GM12878 (cell line): ENCODE measurements at regions not wholly inside any gene's neighbourhood (a gene's known extent, or its start where the extent isn't known, plus 50 kb on each side); places are given as distances from the start of the nearest gene placed in this dataset.

Experiments used
- ATF3 ChIP-seq: IDR thresholded peaks from 2 replicates; pipeline ENCODE4 v1.6.1; 2011; ENCODE audit warnings: low read depth, mild to moderate bottlenecking, low read length, moderate library complexity, borderline replicate concordance; ENCODE audit errors: extremely low read depth
- BMI1 ChIP-seq: fragments of 450-650 bp; IDR thresholded peaks from 2 replicates; pipeline ENCODE4 v1.6.1; 2016; ENCODE audit warnings: mild to moderate bottlenecking, moderate library complexity, borderline replicate concordance
- CEBPB ChIP-seq, 2 experiments: fragments of 150-350 bp in 1 of 2; IDR thresholded peaks; 2 replicates each; pipeline ENCODE4 v1.6.1; 2012 to 2014; ENCODE audit warnings: low read depth in 2 of 2, low read length in 2 of 2, borderline replicate concordance in 1 of 2, inconsistent platforms in 1 of 2
- CEBPZ ChIP-seq: fragments of 150-350 bp; IDR thresholded peaks from 2 replicates; pipeline ENCODE4 v1.6.1; 2016; ENCODE audit warnings: low read depth, low read length
- E2F4 ChIP-seq: IDR thresholded peaks from 2 replicates; pipeline ENCODE4 v1.6.1; 2012; ENCODE audit warnings: low read depth, low read length, improper control_type of control experiment
- MEF2B ChIP-seq: fragments of 450-650 bp; IDR thresholded peaks from 2 replicates; pipeline ENCODE4 v1.6.1; 2018; ENCODE audit warnings: mild to moderate bottlenecking, moderate library complexity; ENCODE audit not compliant: partially characterized antibody, poor library complexity, severe bottlenecking
- NFXL1 ChIP-seq: fragments of 450-650 bp; IDR thresholded peaks from 2 replicates; pipeline ENCODE4 v1.6.1; 2017; ENCODE audit warnings: antibody characterized with exemption, mild to moderate bottlenecking, borderline replicate concordance
- NFYA ChIP-seq: IDR thresholded peaks from 2 replicates; pipeline ENCODE4 v1.6.1; 2011; ENCODE audit warnings: low read depth, mild to moderate bottlenecking, low read length, improper control_type of control experiment, borderline replicate concordance
- NFYB ChIP-seq: IDR thresholded peaks from 2 replicates; pipeline ENCODE4 v1.6.1; 2011; ENCODE audit warnings: low read depth, mild to moderate bottlenecking, low read length, improper control_type of control experiment, moderate library complexity; ENCODE audit not compliant: insufficient read depth
- POLR2AphosphoS5 ChIP-seq: IDR thresholded peaks from 2 replicates; pipeline ENCODE4 v1.6.1; 2011; ENCODE audit warnings: mild to moderate bottlenecking, low read length, inconsistent platforms
- PRDM15 ChIP-seq: fragments of 450-650 bp; formaldehyde crosslinking; IDR thresholded peaks from 2 replicates; pipeline ENCODE4 v1.4.0; 2020; ENCODE audit warnings: mild to moderate bottlenecking, moderate library complexity
- RAD21 ChIP-seq: IDR thresholded peaks from 2 replicates; pipeline ENCODE4 v1.6.1; 2011; ENCODE audit warnings: mild to moderate bottlenecking, low read depth, low read length, moderate library complexity; ENCODE audit not compliant: insufficient read depth
- RAD51 ChIP-seq: fragments of 450-650 bp; IDR thresholded peaks from 2 replicates; pipeline ENCODE4 v1.6.1; 2016; ENCODE audit warnings: moderate library complexity, mild to moderate bottlenecking, inconsistent platforms
- RELA ChIP-seq: fragments of 450-650 bp; IDR thresholded peaks from 2 replicates; pipeline ENCODE4 v1.8.0; 2014; ENCODE audit warnings: borderline replicate concordance; ENCODE audit not compliant: partially characterized antibody
- SMAD5 ChIP-seq: IDR thresholded peaks from 2 replicates; pipeline ENCODE4 v1.6.1; 2016; ENCODE audit warnings: antibody characterized with exemption, low read depth
- STAT1 ChIP-seq: fragments of 450-650 bp; conservative IDR thresholded peaks from 2 replicates; pipeline ENCODE4 v1.6.1; 2014; ENCODE audit warnings: antibody characterized with exemption, mild to moderate bottlenecking
- TBL1XR1 ChIP-seq: IDR thresholded peaks from 2 replicates; pipeline ENCODE4 v1.6.1; 2012; ENCODE audit warnings: low read depth, low read length, improper control_type of control experiment
- TCF3 ChIP-seq: IDR thresholded peaks from 2 replicates; pipeline ENCODE4 v1.6.1; 2012; ENCODE audit warnings: low read depth, mild to moderate bottlenecking, low read length, borderline replicate concordance; ENCODE audit not compliant: insufficient read depth
- USF2 ChIP-seq: IDR thresholded peaks from 2 replicates; pipeline ENCODE4 v1.6.1; 2011; ENCODE audit warnings: low read depth, low read length, improper control_type of control experiment, borderline replicate concordance
- ZBED1 ChIP-seq: IDR thresholded peaks from 2 replicates; pipeline ENCODE4 v1.6.1; 2016; ENCODE audit warnings: borderline replicate concordance
- ZZZ3 ChIP-seq: IDR thresholded peaks from 2 replicates; pipeline ENCODE4 v1.6.1; 2011; ENCODE audit warnings: low read depth; ENCODE audit not compliant: control insufficient read depth, insufficient read length

- TF ChIP-seq MEF2B (peak; percentile 55), RELA (peak; percentile 87), NFXL1 (no peak), BMI1 (no peak), TCF3 (peak; percentile 74; the same call in 1 of the 2 replicates), PRDM15 (CRISPR knock-in tag) (no peak), E2F4 (no peak), USF2 (peak; percentile 63), CEBPB (IDR thresholded peaks at IDR 0.05; ENCODE audit: borderline replicate concordance in 1 of 2, low read depth in 2 of 2, low read length in 2 of 2) (no peak), TBL1XR1 (no peak), ATF3 (peak; percentile 16; the same call in 1 of the 2 replicates), STAT1 (no peak), ZBED1 (no peak), ZZZ3 (no peak), NFYB (no peak), RAD21 (no peak), POLR2AphosphoS5 (0 out of 2 replicates have a peak, but pooled peaks have one; percentile 22), SMAD5 (no peak), CEBPZ (no peak), RAD51 (peak; percentile 95), NFYA (no peak)
These were observed 80.6 kb downstream of the BTG1 start (continued) for GRCh38 chr12:92065018-92065499.
